IMR-90 (cell line): ENCODE measurements at regions not wholly inside any gene's neighbourhood (a gene's known extent, or its start where the extent isn't known, plus 50 kb on each side); places are given as distances from the start of the nearest gene placed in this dataset.

Experiments
- ATAC-seq: fragments of 200-7000 bp; cut with Tn5 transposase; 2 replicates; pipeline ENCODE4 v1.9.1; 2020; ENCODE audit warnings: low read depth, mild to moderate bottlenecking, moderate library complexity
- BruUV-seq: library from RNA; stranded (reverse); fragments of 400-500 nt; replicated peaks from 2 replicates; lab custom pipeline; 2021; lab: Mats Ljungman, UMichigan
- CTCF ChIA-PET: fragments of 300-600 bp; formaldehyde crosslinking; extraction: SDS; loops from one replicate; lab custom pipeline; 2021; ENCODE audit warnings: antibody characterized with exemption; lab: Yijun Ruan, JAX
- POLR2A ChIA-PET: fragments of 300-600 bp; sonication (Branson Sonifier 250); formaldehyde crosslinking; loops from one replicate; lab custom pipeline; 2022; ENCODE audit warnings: antibody characterized with exemption; ENCODE audit not compliant: unreplicated experiment; lab: Charles Lee
- DNase-seq: peaks from one replicate; pipeline ENCODE4 v3.0.0; 2013
- H2AFZ ChIP-seq: replicated peaks from 2 replicates; pipeline ENCODE3; 2013; ENCODE audit warnings: low read length, mild to moderate bottlenecking; ENCODE audit not compliant: poor library complexity
- H2AK5ac ChIP-seq: 2 replicates; pipeline ENCODE4 v1.6.1; 2013; ENCODE audit warnings: low read depth, low read length, inconsistent platforms
- H2AK9ac ChIP-seq: replicated peaks from 2 replicates; pipeline ENCODE3; 2013; ENCODE audit warnings: mild to moderate bottlenecking, low read depth, low read length, moderate library complexity; ENCODE audit not compliant: poor library complexity
- H2BK120ac ChIP-seq: 2 replicates; pipeline ENCODE4 v1.6.1; 2013; ENCODE audit warnings: low read depth, low read length, inconsistent platforms
- H2BK15ac ChIP-seq: 3 replicates; pipeline ENCODE4 v1.6.1; 2013; ENCODE audit warnings: low read depth, low read length, inconsistent platforms
- H2BK20ac ChIP-seq: 2 replicates; pipeline ENCODE4 v1.6.1; 2013; ENCODE audit warnings: low read depth, mild to moderate bottlenecking, inconsistent platforms, low read length, moderate library complexity
- H2BK5ac ChIP-seq: 2 replicates; pipeline ENCODE4 v1.6.1; 2013; ENCODE audit warnings: mild to moderate bottlenecking, low read depth, low read length, inconsistent platforms; ENCODE audit not compliant: poor library complexity, severe bottlenecking
- H3K14ac ChIP-seq: replicated peaks from 2 replicates; pipeline ENCODE4 v1.6.1; 2013; ENCODE audit warnings: low read depth, low read length, inconsistent platforms
- H3K18ac ChIP-seq: 2 replicates; pipeline ENCODE4 v1.6.1; 2013; ENCODE audit warnings: low read depth, low read length, control low read depth
- H3K23ac ChIP-seq: 2 replicates; pipeline ENCODE4 v1.6.1; 2013; ENCODE audit warnings: low read depth, low read length, inconsistent platforms
- H3K27ac ChIP-seq: 2 replicates; pipeline ENCODE4 v1.5.1; 2013; ENCODE audit warnings: mild to moderate bottlenecking, control low read depth, low read length; ENCODE audit not compliant: insufficient read depth
- H3K27me3 ChIP-seq: 2 replicates; pipeline ENCODE4 v1.6.1; 2013; ENCODE audit warnings: low read length; ENCODE audit not compliant: control insufficient read depth, insufficient read depth
- H3K36me3 ChIP-seq: 2 replicates; pipeline ENCODE4 v1.6.1; 2013; ENCODE audit warnings: low read length, mixed read lengths; ENCODE audit not compliant: control insufficient read depth, insufficient read depth
- H3K4ac ChIP-seq: 2 replicates; pipeline ENCODE4 v1.6.1; 2013; ENCODE audit warnings: low read depth, low read length, inconsistent platforms
- H3K4me1 ChIP-seq: 2 replicates; pipeline ENCODE4 v1.6.1; 2013; ENCODE audit warnings: low read length, mixed read lengths; ENCODE audit not compliant: control insufficient read depth, insufficient read depth
- H3K4me2 ChIP-seq: 2 replicates; pipeline ENCODE4 v1.6.1; 2013; ENCODE audit warnings: low read depth, mild to moderate bottlenecking, control low read depth, low read length, moderate library complexity
- H3K4me3 ChIP-seq: 2 replicates; pipeline ENCODE4 v1.5.1; 2013; ENCODE audit warnings: low read depth, mild to moderate bottlenecking, control low read depth, low read length, moderate library complexity; ENCODE audit not compliant: insufficient read depth
- H3K56ac ChIP-seq: 2 replicates; pipeline ENCODE4 v1.6.1; 2013; ENCODE audit warnings: low read length, inconsistent platforms; ENCODE audit not compliant: insufficient read depth; ENCODE audit errors: extremely low read depth
- H3K79me1 ChIP-seq, 2 experiments: 2 replicates each; pipeline ENCODE4 v1.6.1; 2013; ENCODE audit warnings: low read length in 2 of 2, inconsistent platforms in 1 of 2, low read depth in 1 of 2
- H3K9ac ChIP-seq: 2 replicates; pipeline ENCODE4 v1.6.1; 2013; ENCODE audit warnings: low read depth, low read length, control low read depth
- H3K9me1 ChIP-seq: 2 replicates; pipeline ENCODE4 v1.6.1; 2013; ENCODE audit warnings: low read length, inconsistent platforms; ENCODE audit not compliant: insufficient read depth
- H3K9me3 ChIP-seq: 2 replicates; pipeline ENCODE4 v1.6.1; 2013; ENCODE audit warnings: low read length; ENCODE audit not compliant: control insufficient read depth, insufficient read depth
- H4K20me1 ChIP-seq: 2 replicates; pipeline ENCODE4 v1.6.1; 2013; ENCODE audit warnings: low read length, inconsistent platforms; ENCODE audit not compliant: insufficient read depth
- H4K5ac ChIP-seq: 2 replicates; pipeline ENCODE4 v1.6.1; 2013; ENCODE audit warnings: mild to moderate bottlenecking, low read depth, low read length, control low read depth
- H4K8ac ChIP-seq, 2 experiments: 2 replicates each; pipeline ENCODE4 v1.6.1; 2013; ENCODE audit warnings: low read depth in 2 of 2, low read length in 2 of 2, control low read depth in 1 of 2, inconsistent platforms in 1 of 2
- H4K91ac ChIP-seq: 2 replicates; pipeline ENCODE4 v1.6.1; 2013; ENCODE audit warnings: low read depth, low read length, inconsistent platforms; ENCODE audit not compliant: insufficient read depth
- MXI1 ChIP-seq: IDR thresholded peaks from 2 replicates; pipeline ENCODE4 v1.6.1; 2012; ENCODE audit warnings: low read depth, mild to moderate bottlenecking, low read length, moderate library complexity, borderline replicate concordance
- RCOR1 ChIP-seq: IDR thresholded peaks from 2 replicates; pipeline ENCODE4 v1.6.1; 2012; ENCODE audit warnings: mild to moderate bottlenecking, low read length, improper control_type of control experiment; ENCODE audit not compliant: insufficient replicate concordance
- RFX5 ChIP-seq: IDR thresholded peaks from 2 replicates; pipeline ENCODE4 v1.8.0; 2012; ENCODE audit warnings: low read depth, mild to moderate bottlenecking, low read length, moderate library complexity
- USF2 ChIP-seq: fragments of 150-350 bp; IDR thresholded peaks from 2 replicates; pipeline ENCODE4 v1.6.1; 2017; ENCODE audit warnings: mild to moderate bottlenecking, antibody characterized with exemption, low read length, low read depth
- WGBS, 2 experiments: methylation state at CpG; one replicate each; pipeline versions ENCODE4 v1.1.5 to v1.1.7; 2013; ENCODE audit warnings: missing lambda C conversion rate in 2 of 2; ENCODE audit not compliant: insufficient read length in 1 of 2; ENCODE audit errors: extremely low coverage in 2 of 2; 5-methylcytosine and 5-hydroxymethylcytosine counted together
- dilution Hi-C: fragments of 300-500 bp; cut with HindIII; formaldehyde crosslinking; loops from one replicate; pipeline ENCODE4 v1.14.3; 2018; ENCODE audit warnings: low sequenced_read_pairs; ENCODE audit not compliant: unreplicated experiment
- in situ Hi-C: fragments of 300-500 bp; cut with MboI; formaldehyde crosslinking; loops from 3 replicates; pipeline ENCODE4 v1.14.3; 2019; ENCODE audit warnings: low sequenced_read_pairs, inconsistent platforms, mixed read lengths
- intact Hi-C: fragments of 100-400 bp; cut with micrococcal nuclease; formaldehyde crosslinking; loops from 2 replicates; pipeline ENCODE4 v1.10.0; 2022

GRCh38 chr5:51104556-51104955 is 278.7 kb upstream of the ISL1 start:
- CTCF ChIA-PET: no interaction called here
- H4K8ac ChIP-seq: no peak overlapping the region
- no CpG with 5 or more reads among the region's 2 CpGs for WGBS, 2 experiments

More at GRCh38 chr5:51104556-51104955, 278.7 kb upstream of the ISL1 start:
- Histone ChIP-seq H3K18ac (no peak overlapping the region), H2BK15ac (no peak overlapping the region), H3K9ac (no peak overlapping the region), H3K27me3 (no peaks in the 10 kb centered on the region), H4K20me1 (no peaks in the 10 kb centered on the region), H3K14ac (no peak overlapping the region), H3K56ac (no peak overlapping the region), H3K36me3 (no peaks in the 10 kb centered on the region), H2BK5ac (no peak overlapping the region), H3K4me1 (no peaks in the 10 kb centered on the region), H4K91ac (no peak overlapping the region), H2BK20ac (no peak overlapping the region), H2AFZ (no peak overlapping the region), H3K9me1 (no peaks in the 10 kb centered on the region), H3K27ac (no peak overlapping the region), H3K9me3 (peaks cover 5% of the 10 kb centered on the region; the same call in 1 of the 2 replicates), H3K79me1 (no peaks in the 10 kb centered on the region), H3K23ac (no peak overlapping the region), H3K4ac (no peak overlapping the region), H2AK9ac (no peak overlapping the region), H4K5ac (no peak overlapping the region), H3K4me3 (no peak overlapping the region), H3K4me2 (no peak overlapping the region), H2BK120ac (no peak overlapping the region), H2AK5ac (no peak overlapping the region)
- no peak for ATAC-seq
- POLR2A ChIA-PET: no interaction called here
- TF ChIP-seq MXI1 (no peak), RCOR1 (no peak), RFX5 (no peak), USF2 (no peak)
- in situ Hi-C loops (no loop called here), intact Hi-C loops (no loop called here), dilution Hi-C loops (no loop called here)
- BruUV-seq: no TSS peak
- no peak for DNase-seq
